Psoas muscle (tissue), 7 donors: ENCODE measurements at regions not wholly inside any gene's neighbourhood (a gene's known extent, or its start where the extent isn't known, plus 50 kb on each side); places are given as distances from the start of the nearest gene placed in this dataset.
"Not testable (repeated sequence)": the region's sequence is repeated elsewhere in the genome, so short reads cannot be mapped to it uniquely, and the experiment has no call there.

Source experiments
- ATAC-seq, 4 donors: fragments of 200-7000 bp; cut with Tn5 transposase; one replicate each; pipeline ENCODE4 v1.9.1; 2020; ENCODE audit warnings: moderate library complexity in 3 of 4, mild to moderate bottlenecking in 2 of 4
- DNase-seq, 2 donors: peaks; one replicate each; pipeline ENCODE4 v3.0.0-alpha.2; 2020
- H3K27ac ChIP-seq: fragments of 200-600 bp; one replicate; pipeline ENCODE4 v1.8.0; 2022
- H3K27me3 ChIP-seq, 3 donors: fragments of 200-600 bp in 1 of 3; one replicate each; pipeline versions ENCODE4 v1.6.1 to v1.8.0; 2013 to 2022; ENCODE audit warnings: low read length in 2 of 3, mild to moderate bottlenecking in 2 of 3, moderate library complexity in 1 of 3; ENCODE audit not compliant: insufficient read depth in 3 of 3
- H3K36me3 ChIP-seq, 2 donors: fragments of 200-600 bp in 1 of 2; one replicate each; pipeline versions ENCODE4 v1.6.1 to v1.8.0; 2013 to 2022; ENCODE audit warnings: low read depth in 1 of 2, mild to moderate bottlenecking in 1 of 2, moderate library complexity in 1 of 2; ENCODE audit not compliant: insufficient read depth in 1 of 2
- H3K4me1 ChIP-seq: fragments of 200-600 bp; one replicate; pipeline ENCODE4 v1.8.0; 2022
- H3K4me3 ChIP-seq: fragments of 200-600 bp; one replicate; pipeline ENCODE4 v1.8.0; 2022; ENCODE audit warnings: mild to moderate bottlenecking
- H3K9me3 ChIP-seq: fragments of 200-600 bp; one replicate; pipeline ENCODE4 v1.8.0; 2022
- WGBS, 3 donors: extraction: QIAGEN DNeasy Blood & Tissue Kit; methylation state at CpG; one replicate each; pipeline versions ENCODE4 v1.1.6 to v1.1.7; 2013; 5-methylcytosine and 5-hydroxymethylcytosine counted together
- intact Hi-C, 2 donors: fragments of 100-400 bp; cut with DNase I; formaldehyde crosslinking; loops; one replicate each; pipeline versions ENCODE4 v1.11.0 to v1.14.2; 2022
- TF ChIP-seq, protein P1 (sequence below): fragments of 200-600 bp; IDR thresholded peaks from one replicate; pipeline ENCODE4 v1.8.0; 2022; ENCODE audit warnings: antibody characterized with exemption
- donor health status: healthy with polysubstance abuse.
- donor health status: DM: no; HTN: no; CAD: no; lungs with moderate emphysema.
- donor health status: Bipolar disorder and iron deficiency.
- donor health status: healthy.
- donor health status: DM: yes; HTN: yes; CAD: no.
- donor health status: DM: no; HTN: no; CAD: no.
- donor health status: DM: yes; HTN: yes; CAD: no.

DNA sequence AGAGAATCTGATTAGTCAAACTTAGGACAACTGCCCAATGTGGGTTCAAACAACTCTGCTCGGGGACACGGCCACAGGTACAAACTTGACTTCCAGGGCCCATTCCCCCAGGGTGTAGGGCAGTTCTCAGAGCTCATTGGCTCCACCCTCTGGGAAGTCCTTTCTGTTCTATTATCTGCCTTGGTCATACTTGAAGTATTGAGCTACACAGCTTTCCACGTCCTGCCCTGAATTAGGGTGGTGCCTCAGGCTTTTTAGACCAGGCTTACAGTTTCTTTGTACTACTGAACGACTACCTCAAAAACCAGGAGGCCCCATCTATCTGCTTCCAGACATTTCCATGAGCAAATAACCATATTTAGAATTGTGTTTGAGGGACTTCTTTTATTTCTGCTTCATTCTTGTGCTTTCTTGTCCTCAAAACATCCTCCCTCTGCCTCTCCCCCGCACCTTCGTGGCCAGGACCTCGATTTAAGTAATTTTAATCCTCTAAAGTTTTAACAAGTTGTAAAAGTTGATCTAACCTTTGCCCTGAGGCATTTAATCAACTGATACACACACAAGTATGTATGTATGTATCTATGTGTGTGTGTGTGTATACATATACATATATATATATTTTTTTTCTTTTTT, 281.7 kb upstream of the AMIGO2 start:
- no peak overlapping the region for H3K4me3 ChIP-seq
- ATAC-seq (no peak), DNase-seq (no peak)
- no peaks in the 10 kb centered on the region for H3K27me3 ChIP-seq
- intact Hi-C loops = no loop called here
- H3K27ac ChIP-seq = peak overlapping the region; percentile 31
- no peaks in the 10 kb centered on the region for H3K9me3 ChIP-seq
- H3K4me1 ChIP-seq = no peaks in the 10 kb centered on the region
- TF ChIP-seq, protein P1, sequence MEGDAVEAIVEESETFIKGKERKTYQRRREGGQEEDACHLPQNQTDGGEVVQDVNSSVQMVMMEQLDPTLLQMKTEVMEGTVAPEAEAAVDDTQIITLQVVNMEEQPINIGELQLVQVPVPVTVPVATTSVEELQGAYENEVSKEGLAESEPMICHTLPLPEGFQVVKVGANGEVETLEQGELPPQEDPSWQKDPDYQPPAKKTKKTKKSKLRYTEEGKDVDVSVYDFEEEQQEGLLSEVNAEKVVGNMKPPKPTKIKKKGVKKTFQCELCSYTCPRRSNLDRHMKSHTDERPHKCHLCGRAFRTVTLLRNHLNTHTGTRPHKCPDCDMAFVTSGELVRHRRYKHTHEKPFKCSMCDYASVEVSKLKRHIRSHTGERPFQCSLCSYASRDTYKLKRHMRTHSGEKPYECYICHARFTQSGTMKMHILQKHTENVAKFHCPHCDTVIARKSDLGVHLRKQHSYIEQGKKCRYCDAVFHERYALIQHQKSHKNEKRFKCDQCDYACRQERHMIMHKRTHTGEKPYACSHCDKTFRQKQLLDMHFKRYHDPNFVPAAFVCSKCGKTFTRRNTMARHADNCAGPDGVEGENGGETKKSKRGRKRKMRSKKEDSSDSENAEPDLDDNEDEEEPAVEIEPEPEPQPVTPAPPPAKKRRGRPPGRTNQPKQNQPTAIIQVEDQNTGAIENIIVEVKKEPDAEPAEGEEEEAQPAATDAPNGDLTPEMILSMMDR = no peak
- 56 to 64% (median 58%) methylated on average over 7 of the region's 7 CpGs for WGBS, 3 donors
- no peaks in the 10 kb centered on the region for H3K36me3 ChIP-seq

DNA sequence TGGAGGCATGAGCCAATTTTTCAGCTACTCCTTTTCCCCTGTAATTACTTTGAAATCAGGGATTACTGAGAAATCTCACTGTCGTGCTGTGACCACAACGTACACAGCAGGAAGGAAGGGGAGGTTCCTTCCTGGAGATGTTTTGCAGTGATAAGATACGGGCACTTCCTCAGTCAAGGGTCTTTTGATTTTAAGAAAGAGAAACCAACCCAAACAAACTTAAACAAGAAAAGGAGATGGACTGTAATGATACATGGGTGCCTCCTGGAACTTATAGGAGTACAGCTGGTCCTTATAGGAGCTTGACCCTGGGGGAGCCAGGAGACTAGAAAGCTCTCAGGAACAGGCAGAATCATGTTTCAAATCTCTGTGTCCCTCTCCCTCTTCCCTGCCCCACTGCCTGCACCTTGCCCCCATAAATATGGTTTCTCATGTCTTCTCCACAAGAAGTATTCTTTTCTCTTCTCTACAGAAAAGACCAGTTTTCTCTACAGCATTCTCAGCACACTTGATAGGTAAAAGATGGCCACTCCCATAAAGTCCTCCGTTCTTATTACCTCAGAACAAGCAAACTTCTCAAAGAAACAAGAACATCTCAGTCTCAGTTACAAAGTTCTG, 281.1 kb upstream of the AMIGO2 start:
- intact Hi-C loops = no loop called here
- ATAC-seq (peak in 1 of 4 donors; percentile 27), DNase-seq (no peak)
- Histone ChIP-seq H3K27me3 (no peaks in the 10 kb centered on the region), H3K36me3 (no peaks in the 10 kb centered on the region), H3K4me1 (no peaks in the 10 kb centered on the region), H3K4me3 (no peak overlapping the region), H3K27ac (peak overlapping the region; percentile 31), H3K9me3 (no peaks in the 10 kb centered on the region)
- 25 to 30% (median 27%) methylated on average over 4 of the region's 4 CpGs for whole genome bisulfite sequencing, 3 donors
- TF ChIP-seq, protein P1 = no peak

DNA sequence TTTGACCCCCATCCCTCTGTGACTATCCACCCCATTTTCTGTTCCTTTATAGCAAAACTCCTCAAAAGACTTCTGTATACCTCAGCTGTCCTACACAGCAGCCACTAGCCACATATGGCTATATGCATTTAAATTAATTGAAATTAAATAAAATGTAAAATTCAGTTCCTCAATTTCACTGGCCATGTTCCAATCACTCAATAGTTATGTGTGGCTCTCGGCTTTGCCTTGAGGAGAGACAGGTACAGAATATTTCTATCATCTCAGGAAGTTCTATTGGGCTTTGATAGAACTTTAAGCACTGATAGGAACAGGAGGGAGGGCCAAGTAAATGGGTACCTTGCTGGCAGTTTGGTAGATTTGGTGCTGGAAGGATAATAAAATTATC, 280.3 kb upstream of the AMIGO2 start:
- DNase-seq = no peak
- WGBS, 3 donors = 65 to 78% (median 67%) methylated on average over 1 of the region's 1 CpG

DNA sequence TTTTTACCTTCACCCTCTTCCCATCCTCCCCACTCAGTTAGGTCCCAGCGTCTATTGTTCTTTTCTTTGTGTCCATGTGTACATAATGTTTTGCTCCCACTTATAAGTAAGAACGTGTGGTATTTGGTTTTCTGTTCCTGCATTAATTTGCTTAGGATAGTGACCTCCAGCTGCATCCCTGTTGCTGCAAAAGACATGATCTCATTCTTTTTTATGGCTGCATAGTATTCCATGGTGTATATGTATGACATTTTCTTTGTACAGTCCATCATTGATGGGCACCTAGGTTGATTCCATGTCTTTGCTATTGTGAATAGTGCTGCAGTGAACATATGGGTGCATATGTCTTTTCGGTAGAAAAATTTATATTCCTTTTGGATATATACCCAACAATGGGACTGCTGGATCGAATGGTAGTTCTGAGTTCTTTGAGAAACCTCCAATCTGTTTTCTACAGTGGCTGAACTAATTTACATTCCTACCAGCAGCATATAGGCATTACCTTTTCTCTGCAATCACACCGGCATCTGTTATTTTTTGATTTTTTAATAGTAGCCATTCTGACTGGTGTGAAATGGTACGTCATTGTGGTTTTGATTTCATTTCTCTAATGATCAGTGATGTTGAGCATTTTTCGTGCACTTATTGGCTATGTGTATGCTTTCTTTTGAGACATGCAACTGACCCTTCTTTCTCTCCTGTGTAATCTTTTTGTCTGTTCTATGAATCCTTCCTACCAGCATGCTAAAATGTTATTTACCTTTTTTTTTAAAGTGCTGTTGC, 279.7 kb upstream of the AMIGO2 start:
- H3K36me3 ChIP-seq = no peaks in the 10 kb centered on the region
- no peaks in the 10 kb centered on the region for H3K9me3 ChIP-seq
- WGBS, 3 donors = 93 to 95% (median 94%) methylated on average over 7 of the region's 7 CpGs
- TF ChIP-seq, protein P1 = no peak
- H3K27me3 ChIP-seq = no peaks in the 10 kb centered on the region
- H3K4me3 ChIP-seq = no peak overlapping the region
- H3K27ac ChIP-seq = no peak overlapping the region
- no peak for ATAC-seq
- intact Hi-C loops = no loop called here
- H3K4me1 ChIP-seq = no peaks in the 10 kb centered on the region
- DNase-seq = no peak

More for the DNA sequence above, 280.3 kb upstream of the AMIGO2 start:
- intact Hi-C loops = no loop called here
- Histone ChIP-seq H3K4me3 (no peak overlapping the region), H3K27ac (no peak overlapping the region), H3K36me3 (no peaks in the 10 kb centered on the region), H3K4me1 (no peaks in the 10 kb centered on the region), H3K9me3 (no peaks in the 10 kb centered on the region), H3K27me3 (no peaks in the 10 kb centered on the region)
- no peak for ATAC-seq
- TF ChIP-seq, protein P1 = no peak

DNA sequence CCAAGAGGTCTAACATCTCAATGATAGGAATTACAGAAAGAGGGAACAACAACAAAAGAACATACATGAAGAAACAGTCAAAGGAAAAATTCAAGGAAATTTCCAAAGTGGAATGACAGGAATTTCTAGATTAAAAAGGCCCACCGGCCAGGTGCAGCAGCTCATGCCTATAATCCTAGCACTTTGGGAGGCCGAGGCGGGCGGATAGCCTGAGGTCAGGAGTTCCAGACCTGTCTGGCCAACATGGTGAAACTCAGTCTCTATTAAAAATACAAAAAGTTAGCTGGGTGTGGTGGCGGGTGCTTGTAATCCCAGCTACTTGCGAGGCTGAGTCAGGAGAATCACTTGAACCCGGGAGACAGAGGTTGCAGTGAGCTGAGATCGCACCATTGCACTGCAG, 277.2 kb upstream of the AMIGO2 start:
- H3K4me1 ChIP-seq, intact Hi-C loops, H3K27me3 ChIP-seq, H3K9me3 ChIP-seq, DNase-seq, H3K36me3 ChIP-seq, H3K27ac ChIP-seq, H3K4me3 ChIP-seq, ATAC-seq: not testable (repeated sequence)
- WGBS, 3 donors = 77 to 82% (median 81%) methylated on average over 8 of the region's 8 CpGs
